OCI-LY1 (cell line): ENCODE measurements at regions not wholly inside any gene's neighbourhood (a gene's known extent, or its start where the extent isn't known, plus 50 kb on each side); places are given as distances from the start of the nearest gene placed in this dataset.

ENCODE experiments used
- H2AFZ ChIP-seq: fragments of 200-600 bp; sonication (generic), shearing (Covaris generic); 2 replicates; pipeline ENCODE4 v1.6.0; 2014; ENCODE audit warnings: antibody characterized with exemption, mild to moderate bottlenecking, low read length
- H3F3A ChIP-seq: fragments of 200-600 bp; sonication (generic), shearing (Covaris generic); 2 replicates; pipeline ENCODE4 v1.6.0; 2014; ENCODE audit warnings: mild to moderate bottlenecking, antibody characterized with exemption, low read length, moderate library complexity; ENCODE audit not compliant: insufficient read depth
- H3K27ac ChIP-seq: fragments of 200-600 bp; sonication (generic); 2 replicates; pipeline ENCODE4 v1.5.1; 2014; ENCODE audit warnings: low read length, mixed run types, mild to moderate bottlenecking, low read depth; ENCODE audit not compliant: poor library complexity, severe bottlenecking
- H3K27me3 ChIP-seq: fragments of 200-600 bp; sonication (generic); 2 replicates; pipeline ENCODE4 v1.6.0; 2014; ENCODE audit warnings: antibody characterized with exemption, mild to moderate bottlenecking, low read length, moderate library complexity; ENCODE audit not compliant: insufficient read depth
- H3K36me3 ChIP-seq: fragments of 200-600 bp; sonication (generic); 2 replicates; pipeline ENCODE4 v1.6.1; 2014; ENCODE audit warnings: mild to moderate bottlenecking, antibody characterized with exemption, low read length, moderate library complexity, mixed read lengths; ENCODE audit not compliant: insufficient read depth
- H3K4me1 ChIP-seq: fragments of 200-600 bp; sonication (generic); 2 replicates; pipeline ENCODE4 v1.5.1; 2014; ENCODE audit warnings: mild to moderate bottlenecking, low read length, moderate library complexity; ENCODE audit not compliant: insufficient read depth, severe bottlenecking
- H3K4me2 ChIP-seq: fragments of 200-600 bp; sonication (generic), shearing (Covaris generic); 2 replicates; pipeline ENCODE4 v1.6.1; 2014; ENCODE audit warnings: low read length
- H3K4me3 ChIP-seq: fragments of 200-600 bp; sonication (generic); 2 replicates; pipeline ENCODE4 v1.5.1; 2014; ENCODE audit warnings: low read length, low read depth, mild to moderate bottlenecking, mixed read lengths; ENCODE audit not compliant: poor library complexity, severe bottlenecking
- H3K79me2 ChIP-seq: fragments of 200-600 bp; shearing (Covaris generic); 2 replicates; pipeline ENCODE4 v1.6.1; 2016; ENCODE audit warnings: mixed run types, low read length, mixed read lengths; ENCODE audit not compliant: insufficient read depth
- H3K9ac ChIP-seq: fragments of 200-600 bp; sonication (generic), shearing (Covaris generic); 2 replicates; pipeline ENCODE4 v1.6.1; 2014; ENCODE audit warnings: mild to moderate bottlenecking, low read length, mixed read lengths
- H3K9me2 ChIP-seq: fragments of 200-600 bp; sonication (generic), shearing (Covaris generic); 2 replicates; pipeline ENCODE4 v1.6.1; 2014; ENCODE audit warnings: low read depth, mild to moderate bottlenecking, low read length, mixed read lengths
- H3K9me3 ChIP-seq: fragments of 200-600 bp; shearing (Covaris generic); 2 replicates; pipeline ENCODE4 v1.6.1; 2014; ENCODE audit warnings: low read length, mixed read lengths
- H4K20me1 ChIP-seq: fragments of 200-600 bp; sonication (generic), shearing (Covaris generic); 2 replicates; pipeline ENCODE4 v1.6.0; 2016; ENCODE audit warnings: mild to moderate bottlenecking, low read length; ENCODE audit not compliant: insufficient read depth
- EZH2 ChIP-seq: fragments of 200-600 bp; sonication (generic), shearing (Covaris generic); IDR thresholded peaks from 2 replicates; pipeline ENCODE4 v1.8.0; 2017; ENCODE audit warnings: borderline replicate concordance, mixed run types, mild to moderate bottlenecking, antibody characterized with exemption, low read length, moderate library complexity, mixed read lengths
- TF ChIP-seq, protein P1 (sequence below): fragments of 200-600 bp; sonication (generic), shearing (Covaris generic); IDR thresholded peaks from 2 replicates; pipeline ENCODE4 v1.5.1; 2017; ENCODE audit warnings: mild to moderate bottlenecking, antibody characterized with exemption, low read length, moderate library complexity, mixed read lengths

GRCh38 chr4:23290656-23291055, 597.9 kb downstream of the GBA3 start:
- no peaks in the 10 kb centered on the region for H3K4me1 ChIP-seq
- no peak overlapping the region for H3K4me3 ChIP-seq
- no peak overlapping the region for H3K4me2 ChIP-seq
- no peaks in the 10 kb centered on the region for H3K79me2 ChIP-seq
- no peaks in the 10 kb centered on the region for H3K9me2 ChIP-seq
- H2AFZ ChIP-seq: no peak overlapping the region
- no peaks in the 10 kb centered on the region for H3K27me3 ChIP-seq
- H4K20me1 ChIP-seq: no peaks in the 10 kb centered on the region
- no peaks in the 10 kb centered on the region for H3K9me3 ChIP-seq
- H3F3A ChIP-seq: no peaks in the 10 kb centered on the region
- H3K36me3 ChIP-seq: no peaks in the 10 kb centered on the region
- H3K27ac ChIP-seq: no peak overlapping the region
- TF ChIP-seq, protein P1, sequence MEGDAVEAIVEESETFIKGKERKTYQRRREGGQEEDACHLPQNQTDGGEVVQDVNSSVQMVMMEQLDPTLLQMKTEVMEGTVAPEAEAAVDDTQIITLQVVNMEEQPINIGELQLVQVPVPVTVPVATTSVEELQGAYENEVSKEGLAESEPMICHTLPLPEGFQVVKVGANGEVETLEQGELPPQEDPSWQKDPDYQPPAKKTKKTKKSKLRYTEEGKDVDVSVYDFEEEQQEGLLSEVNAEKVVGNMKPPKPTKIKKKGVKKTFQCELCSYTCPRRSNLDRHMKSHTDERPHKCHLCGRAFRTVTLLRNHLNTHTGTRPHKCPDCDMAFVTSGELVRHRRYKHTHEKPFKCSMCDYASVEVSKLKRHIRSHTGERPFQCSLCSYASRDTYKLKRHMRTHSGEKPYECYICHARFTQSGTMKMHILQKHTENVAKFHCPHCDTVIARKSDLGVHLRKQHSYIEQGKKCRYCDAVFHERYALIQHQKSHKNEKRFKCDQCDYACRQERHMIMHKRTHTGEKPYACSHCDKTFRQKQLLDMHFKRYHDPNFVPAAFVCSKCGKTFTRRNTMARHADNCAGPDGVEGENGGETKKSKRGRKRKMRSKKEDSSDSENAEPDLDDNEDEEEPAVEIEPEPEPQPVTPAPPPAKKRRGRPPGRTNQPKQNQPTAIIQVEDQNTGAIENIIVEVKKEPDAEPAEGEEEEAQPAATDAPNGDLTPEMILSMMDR: no peak
- no peak for TF ChIP-seq EZH2
- H3K9ac ChIP-seq: no peak overlapping the region

DNA sequence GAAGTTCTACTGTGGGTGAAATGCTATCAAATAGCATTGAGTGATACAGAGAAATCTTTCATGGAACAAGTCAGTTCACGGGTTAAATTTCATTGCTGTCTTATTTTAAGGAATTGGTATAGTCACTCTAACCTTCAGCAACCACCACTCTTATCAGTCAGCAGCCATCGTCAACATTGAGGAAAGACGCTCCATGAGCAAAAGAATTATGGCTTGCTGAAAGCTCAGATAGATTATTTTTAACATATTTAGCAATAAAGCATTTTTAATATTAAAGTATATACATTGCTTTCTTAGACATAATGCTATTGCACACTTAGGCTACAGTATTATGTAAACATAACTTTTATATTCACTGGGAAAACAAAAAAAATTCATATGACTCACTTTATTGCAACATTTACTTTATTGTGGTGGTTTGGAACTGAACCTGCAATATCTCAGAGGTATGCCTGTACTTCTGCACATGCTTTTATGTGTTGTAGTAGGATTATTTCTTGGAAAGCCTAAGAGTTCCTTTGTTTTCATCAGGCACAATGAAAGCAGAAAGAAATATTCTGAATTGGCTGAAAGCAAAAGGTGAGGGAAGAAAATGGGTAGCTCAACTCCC, 586.7 kb downstream of the GBA3 start:
- no peaks in the 10 kb centered on the region for H3K79me2 ChIP-seq
- no peaks in the 10 kb centered on the region for H3K9me3 ChIP-seq
- H3K4me2 ChIP-seq: no peak overlapping the region
- H3K36me3 ChIP-seq: no peaks in the 10 kb centered on the region
- H3K4me1 ChIP-seq: no peaks in the 10 kb centered on the region
- no peak for TF ChIP-seq EZH2
- TF ChIP-seq, protein P1: no peak
- H3K4me3 ChIP-seq: no peak overlapping the region
- no peak overlapping the region for H2AFZ ChIP-seq
- no peak overlapping the region for H3K9ac ChIP-seq
- no peaks in the 10 kb centered on the region for H3K9me2 ChIP-seq
- H3K27me3 ChIP-seq: no peaks in the 10 kb centered on the region
- H3F3A ChIP-seq: no peaks in the 10 kb centered on the region
- H3K27ac ChIP-seq: no peak overlapping the region
- no peaks in the 10 kb centered on the region for H4K20me1 ChIP-seq

GRCh38 chr4:23278845-23279244, 586.1 kb downstream of the GBA3 start:
- H3K9ac ChIP-seq: no peak overlapping the region
- no peak overlapping the region for H3K27ac ChIP-seq
- no peaks in the 10 kb centered on the region for H3K9me3 ChIP-seq
- no peak overlapping the region for H3K4me2 ChIP-seq
- no peaks in the 10 kb centered on the region for H4K20me1 ChIP-seq
- TF ChIP-seq, protein P1: no peak
- no peak for TF ChIP-seq EZH2
- no peaks in the 10 kb centered on the region for H3K9me2 ChIP-seq
- H3K36me3 ChIP-seq: no peaks in the 10 kb centered on the region
- H2AFZ ChIP-seq: no peak overlapping the region
- no peaks in the 10 kb centered on the region for H3K27me3 ChIP-seq
- no peak overlapping the region for H3K4me3 ChIP-seq
- no peaks in the 10 kb centered on the region for H3K4me1 ChIP-seq
- no peaks in the 10 kb centered on the region for H3F3A ChIP-seq
- H3K79me2 ChIP-seq: no peaks in the 10 kb centered on the region
